ENCODE measurements at regions not wholly inside any gene's neighbourhood (a gene's known extent, or its start where the extent isn't known, plus 50 kb on each side); places are given as distances from the start of the nearest gene placed in this dataset.

DNA sequence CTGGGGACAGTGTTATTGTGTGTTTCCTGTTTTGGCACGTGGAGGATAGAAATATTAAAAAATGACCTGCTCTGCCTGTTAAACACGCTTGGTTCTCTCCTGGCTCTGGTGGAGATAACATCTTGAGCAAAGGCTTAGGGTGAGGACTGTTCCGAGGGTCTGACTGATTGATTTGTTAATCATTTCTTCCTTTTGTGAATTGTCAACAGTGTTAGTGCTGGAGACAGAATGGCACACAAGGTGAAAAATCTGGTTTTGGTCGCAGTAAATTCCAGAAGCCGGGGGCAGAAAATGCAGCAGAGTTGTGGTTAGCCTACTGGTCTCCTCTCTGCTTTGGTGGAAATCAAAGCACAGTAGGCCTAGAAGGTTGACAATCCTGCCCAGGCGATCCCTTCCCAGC is 163.6 kb downstream of the FGF9 start:
- POLR2A ChIA-PET: no interaction called here
- TF ChIP-seq ELF1 (IDR thresholded peaks at IDR 0.05; ENCODE audit: borderline replicate concordance, low read depth) (no peak), CEBPB (IDR thresholded peaks at IDR 0.05; ENCODE audit: low read depth) (no peak)
- TF ChIP-seq, protein P1, sequence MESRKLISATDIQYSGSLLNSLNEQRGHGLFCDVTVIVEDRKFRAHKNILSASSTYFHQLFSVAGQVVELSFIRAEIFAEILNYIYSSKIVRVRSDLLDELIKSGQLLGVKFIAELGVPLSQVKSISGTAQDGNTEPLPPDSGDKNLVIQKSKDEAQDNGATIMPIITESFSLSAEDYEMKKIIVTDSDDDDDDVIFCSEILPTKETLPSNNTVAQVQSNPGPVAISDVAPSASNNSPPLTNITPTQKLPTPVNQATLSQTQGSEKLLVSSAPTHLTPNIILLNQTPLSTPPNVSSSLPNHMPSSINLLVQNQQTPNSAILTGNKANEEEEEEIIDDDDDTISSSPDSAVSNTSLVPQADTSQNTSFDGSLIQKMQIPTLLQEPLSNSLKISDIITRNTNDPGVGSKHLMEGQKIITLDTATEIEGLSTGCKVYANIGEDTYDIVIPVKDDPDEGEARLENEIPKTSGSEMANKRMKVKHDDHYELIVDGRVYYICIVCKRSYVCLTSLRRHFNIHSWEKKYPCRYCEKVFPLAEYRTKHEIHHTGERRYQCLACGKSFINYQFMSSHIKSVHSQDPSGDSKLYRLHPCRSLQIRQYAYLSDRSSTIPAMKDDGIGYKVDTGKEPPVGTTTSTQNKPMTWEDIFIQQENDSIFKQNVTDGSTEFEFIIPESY (IDR thresholded peaks at IDR 0.05; ENCODE audit: extremely low read depth, insufficient replicate concordance, low read length): no peak
- TF ChIP-seq, protein P2, sequence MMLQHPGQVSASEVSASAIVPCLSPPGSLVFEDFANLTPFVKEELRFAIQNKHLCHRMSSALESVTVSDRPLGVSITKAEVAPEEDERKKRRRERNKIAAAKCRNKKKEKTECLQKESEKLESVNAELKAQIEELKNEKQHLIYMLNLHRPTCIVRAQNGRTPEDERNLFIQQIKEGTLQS (IDR thresholded peaks at IDR 0.05): no peak
- no peak overlapping the region for H2AFZ ChIP-seq (ENCODE audit: low read depth, low read length, poor library complexity, severe bottlenecking)
- intact Hi-C loops (cut with micrococcal nuclease): no loop called here
- H3K27me3 ChIP-seq (ENCODE audit: insufficient read depth, low read length): no peaks in the 10 kb centered on the region
- H4K20me1 ChIP-seq (ENCODE audit: insufficient read depth): no peaks in the 10 kb centered on the region
- H3K9me2 ChIP-seq (ENCODE audit: insufficient read depth): no peaks in the 10 kb centered on the region
- no peak overlapping the region for H3K27ac ChIP-seq (ENCODE audit: low read depth, low read length)
- H3K4me3 ChIP-seq (replicated peaks in 1 of 2; ENCODE audit: low read depth in 1 of 2, low read length in 2 of 2): no peak overlapping the region
- ATAC-seq: no peak
- H3K9ac ChIP-seq (ENCODE audit: low read length): no peak overlapping the region
- CTCF ChIA-PET: no interaction called here
- DNase-seq (ENCODE audit: low read depth, low spot score): no peak
- no peaks in the 10 kb centered on the region for H3K9me3 ChIP-seq (ENCODE audit: control insufficient read depth in 1 of 2, insufficient read depth in 1 of 2, low read depth in 1 of 2, low read length in 2 of 2)
- no peaks in the 10 kb centered on the region for H3K36me3 ChIP-seq (ENCODE audit: control insufficient read depth in 1 of 2, insufficient read depth in 2 of 2, low read length in 2 of 2)
- no peaks in the 10 kb centered on the region for H3K4me1 ChIP-seq (ENCODE audit: control insufficient read depth in 1 of 2, insufficient read depth in 2 of 2, low read length in 2 of 2)
- H3K4me2 ChIP-seq (ENCODE audit: low read length): no peak overlapping the region
- no peaks in the 10 kb centered on the region for H3K79me2 ChIP-seq (ENCODE audit: insufficient read depth, low read length)
- RAD21 ChIA-PET (ENCODE audit: low non-redundant PET in 1 of 2, low total read pairs in 2 of 2, uncharacterized antibody in 2 of 2, unreplicated experiment in 2 of 2): no interaction called here
- no TSS peak for BruUV-seq (replicated peaks)

DNA sequence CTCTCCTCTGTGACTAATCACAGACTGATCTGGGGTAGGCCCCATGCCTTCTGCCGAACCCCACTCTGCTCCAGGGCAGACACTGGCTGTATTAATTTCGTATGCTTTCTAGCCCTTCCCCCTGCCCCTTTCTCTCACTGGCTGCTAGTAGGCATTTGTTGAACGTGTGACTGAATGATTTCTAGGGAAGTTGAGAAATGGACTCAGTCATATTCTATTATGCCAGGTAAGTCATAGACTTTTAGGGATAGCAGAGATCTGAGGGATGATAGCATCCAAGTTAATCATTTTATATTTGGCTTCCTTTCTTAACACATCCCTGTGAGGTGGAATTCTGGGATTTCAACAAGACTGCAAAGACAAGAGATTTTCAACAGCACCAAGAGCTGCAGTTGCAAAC is 166.4 kb downstream of the FGF9 start:
- no peak overlapping the region for H3K4me3 ChIP-seq (replicated peaks in 1 of 2; ENCODE audit: low read depth in 1 of 2, low read length in 2 of 2)
- DNase-seq (ENCODE audit: low read depth, low spot score) (no peak), ATAC-seq (no peak)
- RAD21 ChIA-PET (ENCODE audit: low non-redundant PET in 1 of 2, low total read pairs in 2 of 2, uncharacterized antibody in 2 of 2, unreplicated experiment in 2 of 2): no interaction called here
- H3K9ac ChIP-seq (ENCODE audit: low read length): no peak overlapping the region
- CTCF ChIA-PET: no interaction called here
- no peaks in the 10 kb centered on the region for H3K4me1 ChIP-seq (ENCODE audit: control insufficient read depth in 1 of 2, insufficient read depth in 2 of 2, low read length in 2 of 2)
- no peak overlapping the region for H3K27ac ChIP-seq (ENCODE audit: low read depth, low read length)
- no peaks in the 10 kb centered on the region for H3K27me3 ChIP-seq (ENCODE audit: insufficient read depth, low read length)
- no peak overlapping the region for H2AFZ ChIP-seq (ENCODE audit: low read depth, low read length, poor library complexity, severe bottlenecking)
- no peaks in the 10 kb centered on the region for H3K79me2 ChIP-seq (ENCODE audit: insufficient read depth, low read length)
- intact Hi-C loops (cut with micrococcal nuclease): no loop called here
- no peaks in the 10 kb centered on the region for H3K9me3 ChIP-seq (ENCODE audit: control insufficient read depth in 1 of 2, insufficient read depth in 1 of 2, low read depth in 1 of 2, low read length in 2 of 2)
- BruUV-seq (replicated peaks): no TSS peak
- no peak overlapping the region for H3K4me2 ChIP-seq (ENCODE audit: low read length)
- H3K9me2 ChIP-seq (ENCODE audit: insufficient read depth): no peaks in the 10 kb centered on the region
- POLR2A ChIA-PET: no interaction called here
- H3K36me3 ChIP-seq (ENCODE audit: control insufficient read depth in 1 of 2, insufficient read depth in 2 of 2, low read length in 2 of 2): no peaks in the 10 kb centered on the region
- no peaks in the 10 kb centered on the region for H4K20me1 ChIP-seq (ENCODE audit: insufficient read depth)
- TF ChIP-seq, protein P1 (IDR thresholded peaks at IDR 0.05; ENCODE audit: extremely low read depth, insufficient replicate concordance, low read length): no peak
- no peak for TF ChIP-seq YY1 (IDR thresholded peaks at IDR 0.05; ENCODE audit: extremely low read depth, insufficient replicate concordance, low read depth, low read length)
- TF ChIP-seq TCF7L2 (IDR thresholded peaks at IDR 0.05; ENCODE audit: borderline replicate concordance, extremely low read depth, insufficient read depth, insufficient read length): no peak
- TF ChIP-seq ELF1 (IDR thresholded peaks at IDR 0.05; ENCODE audit: borderline replicate concordance, low read depth): no peak
- no peak for TF ChIP-seq SP1 (IDR thresholded peaks at IDR 0.05; ENCODE audit: low read depth)
- no peak for TF ChIP-seq JUND (IDR thresholded peaks at IDR 0.05)
- TF ChIP-seq RAD21 (IDR thresholded peaks at IDR 0.05; ENCODE audit: low read depth): no peak
- TF ChIP-seq, protein P3, sequence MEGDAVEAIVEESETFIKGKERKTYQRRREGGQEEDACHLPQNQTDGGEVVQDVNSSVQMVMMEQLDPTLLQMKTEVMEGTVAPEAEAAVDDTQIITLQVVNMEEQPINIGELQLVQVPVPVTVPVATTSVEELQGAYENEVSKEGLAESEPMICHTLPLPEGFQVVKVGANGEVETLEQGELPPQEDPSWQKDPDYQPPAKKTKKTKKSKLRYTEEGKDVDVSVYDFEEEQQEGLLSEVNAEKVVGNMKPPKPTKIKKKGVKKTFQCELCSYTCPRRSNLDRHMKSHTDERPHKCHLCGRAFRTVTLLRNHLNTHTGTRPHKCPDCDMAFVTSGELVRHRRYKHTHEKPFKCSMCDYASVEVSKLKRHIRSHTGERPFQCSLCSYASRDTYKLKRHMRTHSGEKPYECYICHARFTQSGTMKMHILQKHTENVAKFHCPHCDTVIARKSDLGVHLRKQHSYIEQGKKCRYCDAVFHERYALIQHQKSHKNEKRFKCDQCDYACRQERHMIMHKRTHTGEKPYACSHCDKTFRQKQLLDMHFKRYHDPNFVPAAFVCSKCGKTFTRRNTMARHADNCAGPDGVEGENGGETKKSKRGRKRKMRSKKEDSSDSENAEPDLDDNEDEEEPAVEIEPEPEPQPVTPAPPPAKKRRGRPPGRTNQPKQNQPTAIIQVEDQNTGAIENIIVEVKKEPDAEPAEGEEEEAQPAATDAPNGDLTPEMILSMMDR (IDR thresholded peaks at IDR 0.05 in 2 of 3, conservative IDR thresholded peaks at IDR 0.05 in 1 of 3; ENCODE audit: borderline replicate concordance in 1 of 3, insufficient read depth in 1 of 3, low read depth in 2 of 3, low read length in 2 of 3): no peak
- TF ChIP-seq, protein P2 (IDR thresholded peaks at IDR 0.05): no peak
- no peak for TF ChIP-seq POLR2A (IDR thresholded peaks at IDR 0.05; ENCODE audit: borderline replicate concordance, extremely low read depth, insufficient read depth, insufficient read length)
- no peak for TF ChIP-seq SIN3A (IDR thresholded peaks at IDR 0.05; ENCODE audit: low read depth)
- TF ChIP-seq FOSL1 (IDR thresholded peaks at IDR 0.05; ENCODE audit: low read depth): no peak
- TF ChIP-seq POLR2AphosphoS5 (IDR thresholded peaks at IDR 0.05; ENCODE audit: low read depth, low read length): no peak
- no peak for TF ChIP-seq CEBPB (IDR thresholded peaks at IDR 0.05; ENCODE audit: low read depth)

Measured in HCT116 (cell line).